ENCODE measurements at regions not wholly inside any gene's neighbourhood (a gene's known extent, or its start where the extent isn't known, plus 50 kb on each side); places are given as distances from the start of the nearest gene placed in this dataset.
A peak's percentile ranks its signal among the peaks of the same experiment; 100 is the strongest.
"Not testable (repeated sequence)": the region's sequence is repeated elsewhere in the genome, so short reads cannot be mapped to it uniquely, and the experiment has no call there.

GRCh38 chr12:128026696-128027574 lies 240.0 kb upstream of the TMEM132C start:
- no peak for FAIRE-seq

GRCh38 chr12:128033473-128033872 lies 233.5 kb upstream of the TMEM132C start:
- FAIRE-seq: no peak

GRCh38 chr12:128040971-128041370 lies 226.0 kb upstream of the TMEM132C start:
- no peak for FAIRE-seq

- not testable (repeated sequence) for FAIRE-seq
Observed at GRCh38 chr12:128042283-128042682, 224.7 kb upstream of the TMEM132C start.

- no peak for FAIRE-seq
Observed at GRCh38 chr12:128042825-128043224, 224.1 kb upstream of the TMEM132C start.

- no peak for FAIRE-seq
Observed at GRCh38 chr12:128043317-128043716, 223.7 kb upstream of the TMEM132C start.

GRCh38 chr12:128047266-128048060 lies 219.5 kb upstream of the TMEM132C start:
- FAIRE-seq: no peak

- FAIRE-seq: no peak
Observed at GRCh38 chr12:128052331-128052730, 214.6 kb upstream of the TMEM132C start.

GRCh38 chr12:128052777-128053176 lies 214.2 kb upstream of the TMEM132C start:
- no peak for FAIRE-seq

GRCh38 chr12:128055567-128055966 lies 211.4 kb upstream of the TMEM132C start:
- FAIRE-seq: no peak

GRCh38 chr12:128056136-128056801 lies 210.7 kb upstream of the TMEM132C start:
- no peak for FAIRE-seq

- FAIRE-seq: no peak
Observed at GRCh38 chr12:128057586-128057985, 209.4 kb upstream of the TMEM132C start.

GRCh38 chr12:128059621-128060370 lies 207.2 kb upstream of the TMEM132C start:
- FAIRE-seq: no peak

GRCh38 chr12:128068211-128068610 lies 198.8 kb upstream of the TMEM132C start:
- no peak for FAIRE-seq

- peak; percentile 86 for FAIRE-seq
Observed at GRCh38 chr12:128069359-128069997, 197.5 kb upstream of the TMEM132C start.

GRCh38 chr12:128073937-128074336 lies 193.0 kb upstream of the TMEM132C start:
- no peak for FAIRE-seq

GRCh38 chr12:128075332-128075731 lies 191.6 kb upstream of the TMEM132C start:
- no peak for FAIRE-seq

- no peak for FAIRE-seq
Observed at GRCh38 chr12:128076188-128076587, 190.8 kb upstream of the TMEM132C start.

- FAIRE-seq: no peak
Observed at GRCh38 chr12:128077211-128077916, 189.6 kb upstream of the TMEM132C start.

GRCh38 chr12:128077917-128078298 lies 189.1 kb upstream of the TMEM132C start:
- FAIRE-seq: no peak

- FAIRE-seq: peak; percentile 26
Observed at GRCh38 chr12:128078301-128078971, 188.5 kb upstream of the TMEM132C start.

Measured in endometrium (tissue), 2 donors.